NAMALWA (cell line): ENCODE measurements at regions not wholly inside any gene's neighbourhood (a gene's known extent, or its start where the extent isn't known, plus 50 kb on each side); places are given as distances from the start of the nearest gene placed in this dataset.
"Not testable (repeated sequence)": the region's sequence is repeated elsewhere in the genome, so short reads cannot be mapped to it uniquely, and the experiment has no call there.

Experiments used
- DNase-seq: peaks from one replicate; pipeline ENCODE4 v3.0.0-alpha.2; 2015; ENCODE audit warnings: low spot score

- DNase-seq = no peak
Observed at GRCh38 chr15:20346082-20346805, 195.4 kb downstream of the GOLGA6L6 start.

- DNase-seq = no peak
Observed at GRCh38 chr15:20345401-20345958, 196.1 kb downstream of the GOLGA6L6 start.

- DNase-seq = peak; percentile 14
Observed at GRCh38 chr15:20344601-20345400, 196.8 kb downstream of the GOLGA6L6 start.

GRCh38 chr15:20343395-20344211, 198.0 kb downstream of the GOLGA6L6 start:
- not testable (repeated sequence) for DNase-seq

GRCh38 chr15:20342601-20343394, 198.8 kb downstream of the GOLGA6L6 start:
- not testable (repeated sequence) for DNase-seq

GRCh38 chr15:20341901-20342600, 199.5 kb downstream of the GOLGA6L6 start:
- peak; percentile 28 for DNase-seq

- peak; percentile 34 for DNase-seq
Observed at GRCh38 chr15:20340931-20341661, 200.5 kb downstream of the GOLGA6L6 start.

- DNase-seq = no peak
Observed at GRCh38 chr15:20340331-20340811, 201.2 kb downstream of the GOLGA6L6 start.

- DNase-seq = not testable (repeated sequence)
Observed at GRCh38 chr15:20339086-20339791, 202.4 kb downstream of the GOLGA6L6 start.

- not testable (repeated sequence) for DNase-seq
Observed at GRCh38 chr15:20338671-20339070, 202.9 kb downstream of the GOLGA6L6 start.

- not testable (repeated sequence) for DNase-seq
Observed at GRCh38 chr15:20337238-20337637, 204.4 kb downstream of the GOLGA6L6 start.

- not testable (repeated sequence) for DNase-seq
Observed at GRCh38 chr15:20334451-20334850, 207.1 kb downstream of the GOLGA6L6 start.

- DNase-seq = not testable (repeated sequence)
Observed at GRCh38 chr15:20325751-20326150, 215.8 kb downstream of the GOLGA6L6 start.

GRCh38 chr15:20317132-20317531, 224.5 kb downstream of the GOLGA6L6 start:
- not testable (repeated sequence) for DNase-seq

- DNase-seq = not testable (repeated sequence)
Observed at GRCh38 chr15:20311014-20311680, 230.5 kb downstream of the GOLGA6L6 start.

- DNase-seq = no peak
Observed at GRCh38 chr15:20310603-20311002, 231.0 kb downstream of the GOLGA6L6 start.

GRCh38 chr15:20309966-20310365, 231.6 kb downstream of the GOLGA6L6 start:
- DNase-seq = not testable (repeated sequence)

GRCh38 chr15:20309395-20309794, 232.2 kb downstream of the GOLGA6L6 start:
- not testable (repeated sequence) for DNase-seq
